HG03108 (cell line): ENCODE measurements at regions not wholly inside any gene's neighbourhood (a gene's known extent, or its start where the extent isn't known, plus 50 kb on each side); places are given as distances from the start of the nearest gene placed in this dataset.
A peak's percentile ranks its signal among the peaks of the same experiment; 100 is the strongest.

Source experiments
- ATAC-seq: cut with Tn5 transposase; IDR thresholded peaks from one replicate; pipeline ENCODE4 v1.9.1; 2021; ENCODE audit warnings: moderate library complexity; ENCODE audit not compliant: unreplicated experiment

- no peak for ATAC-seq
These were observed 239.2 kb downstream of the LACC1 start for GRCh38 chr13:44118881-44119280.

GRCh38 chr13:44120043-44120442, 240.3 kb downstream of the LACC1 start:
- no peak for ATAC-seq

GRCh38 chr13:44120849-44121755, 241.4 kb downstream of the LACC1 start:
- no peak for ATAC-seq

- no peak for ATAC-seq
These were observed 244.6 kb downstream of the LACC1 start for GRCh38 chr13:44124352-44124751.

GRCh38 chr13:44125943-44126469, 246.3 kb downstream of the LACC1 start:
- no peak for ATAC-seq

- ATAC-seq, result no peak
These were observed 245.0 kb upstream of the SERP2 start for GRCh38 chr13:44128552-44129001.

GRCh38 chr13:44129418-44129817, 244.2 kb upstream of the SERP2 start:
- no peak for ATAC-seq

GRCh38 chr13:44131069-44131614, 242.5 kb upstream of the SERP2 start:
- ATAC-seq, result no peak

- no peak for ATAC-seq
These were observed 240.9 kb upstream of the SERP2 start for GRCh38 chr13:44132710-44133109.

GRCh38 chr13:44133626-44134025, 240.0 kb upstream of the SERP2 start:
- no peak for ATAC-seq

GRCh38 chr13:44135566-44135965, 238.1 kb upstream of the SERP2 start:
- no peak for ATAC-seq

GRCh38 chr13:44136696-44137268, 236.8 kb upstream of the SERP2 start:
- ATAC-seq, result no peak

- ATAC-seq, result no peak
These were observed 236.2 kb upstream of the SERP2 start for GRCh38 chr13:44137466-44137865.

GRCh38 chr13:44140146-44140545, 233.5 kb upstream of the SERP2 start:
- ATAC-seq, result no peak

GRCh38 chr13:44140888-44141724, 232.5 kb upstream of the SERP2 start:
- no peak for ATAC-seq

- ATAC-seq, result peak; percentile 100
These were observed 231.7 kb upstream of the SERP2 start for GRCh38 chr13:44141725-44142539.

- ATAC-seq, result no peak
These were observed 231.1 kb upstream of the SERP2 start for GRCh38 chr13:44142540-44142867.

GRCh38 chr13:44142941-44143665, 230.5 kb upstream of the SERP2 start:
- no peak for ATAC-seq

- no peak for ATAC-seq
These were observed 227.5 kb upstream of the SERP2 start for GRCh38 chr13:44146138-44146537.

- no peak for ATAC-seq
These were observed 226.4 kb upstream of the SERP2 start for GRCh38 chr13:44147233-44147632.
